GM21825 (cell line): ENCODE measurements at regions not wholly inside any gene's neighbourhood (a gene's known extent, or its start where the extent isn't known, plus 50 kb on each side); places are given as distances from the start of the nearest gene placed in this dataset.

Source experiments
- ATAC-seq: cut with Tn5 transposase; IDR thresholded peaks from one replicate; pipeline ENCODE4 v1.9.1; 2021; ENCODE audit warnings: mild to moderate bottlenecking, moderate library complexity; ENCODE audit not compliant: unreplicated experiment

- no peak for ATAC-seq
Observed at GRCh38 chr9:107927276-107927675, 437.7 kb upstream of the KLF4 start.

- no peak for ATAC-seq
Observed at GRCh38 chr9:107925749-107926297, 436.3 kb upstream of the KLF4 start.

- no peak for ATAC-seq
Observed at GRCh38 chr9:107922260-107922659, 432.7 kb upstream of the KLF4 start.

- ATAC-seq = no peak
Observed at GRCh38 chr9:107919263-107919662, 429.7 kb upstream of the KLF4 start.

- ATAC-seq = no peak
Observed at GRCh38 chr9:107918749-107919148, 429.2 kb upstream of the KLF4 start.

- no peak for ATAC-seq
Observed at GRCh38 chr9:107914151-107914550, 424.6 kb upstream of the KLF4 start.

GRCh38 chr9:107907715-107908114, 418.1 kb upstream of the KLF4 start:
- ATAC-seq = no peak

- ATAC-seq = no peak
Observed at GRCh38 chr9:107907255-107907654, 417.7 kb upstream of the KLF4 start.

- no peak for ATAC-seq
Observed at GRCh38 chr9:107906074-107906473, 416.5 kb upstream of the KLF4 start.

GRCh38 chr9:107905308-107906020, 415.9 kb upstream of the KLF4 start:
- ATAC-seq = no peak

- ATAC-seq = no peak
Observed at GRCh38 chr9:107899961-107900330, 410.4 kb upstream of the KLF4 start.

GRCh38 chr9:107898761-107899160, 409.2 kb upstream of the KLF4 start:
- ATAC-seq = no peak

- no peak for ATAC-seq
Observed at GRCh38 chr9:107896544-107896943, 407.0 kb upstream of the KLF4 start.

- no peak for ATAC-seq
Observed at GRCh38 chr9:107895501-107896001, 406.0 kb upstream of the KLF4 start.

- no peak for ATAC-seq
Observed at GRCh38 chr9:107894572-107895261, 405.1 kb upstream of the KLF4 start.

- no peak for ATAC-seq
Observed at GRCh38 chr9:107890921-107891465, 401.4 kb upstream of the KLF4 start.

GRCh38 chr9:107888773-107889227, 399.2 kb upstream of the KLF4 start:
- ATAC-seq = no peak

GRCh38 chr9:107886826-107887225, 397.3 kb upstream of the KLF4 start:
- ATAC-seq = no peak

GRCh38 chr9:107883496-107884124, 394.0 kb upstream of the KLF4 start:
- peak; percentile 96 for ATAC-seq

- no peak for ATAC-seq
Observed at GRCh38 chr9:107881626-107882300, 392.2 kb upstream of the KLF4 start.

GRCh38 chr9:107878462-107878861, 388.9 kb upstream of the KLF4 start:
- no peak for ATAC-seq
